ENCODE measurements at regions not wholly inside any gene's neighbourhood (a gene's known extent, or its start where the extent isn't known, plus 50 kb on each side); places are given as distances from the start of the nearest gene placed in this dataset.

DNA sequence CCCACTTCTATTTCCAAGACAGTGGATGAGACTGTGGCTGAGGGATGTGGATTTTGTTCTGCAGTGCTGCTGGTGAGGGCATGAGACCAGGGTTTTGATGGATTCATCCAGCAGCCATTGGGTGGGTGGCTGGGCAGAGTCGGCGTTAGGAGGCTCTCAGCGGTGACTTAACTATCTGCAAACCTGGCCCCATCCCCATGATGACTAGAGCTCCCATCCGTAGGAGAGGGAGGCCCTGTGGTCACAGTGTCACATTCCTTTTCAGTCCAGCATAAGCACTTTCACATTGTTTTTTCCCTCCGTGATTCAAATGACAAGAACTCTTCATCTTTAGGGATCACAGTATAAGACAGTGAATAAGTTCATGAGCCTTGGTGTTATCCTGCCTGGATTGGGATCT is 60.4 kb upstream of the SPRY4 start:
- ATAC-seq (ENCODE audit: low FRiP score) (no peak), DNase-seq (ENCODE audit: low spot score) (no peak)
- TF ChIP-seq, protein P1, sequence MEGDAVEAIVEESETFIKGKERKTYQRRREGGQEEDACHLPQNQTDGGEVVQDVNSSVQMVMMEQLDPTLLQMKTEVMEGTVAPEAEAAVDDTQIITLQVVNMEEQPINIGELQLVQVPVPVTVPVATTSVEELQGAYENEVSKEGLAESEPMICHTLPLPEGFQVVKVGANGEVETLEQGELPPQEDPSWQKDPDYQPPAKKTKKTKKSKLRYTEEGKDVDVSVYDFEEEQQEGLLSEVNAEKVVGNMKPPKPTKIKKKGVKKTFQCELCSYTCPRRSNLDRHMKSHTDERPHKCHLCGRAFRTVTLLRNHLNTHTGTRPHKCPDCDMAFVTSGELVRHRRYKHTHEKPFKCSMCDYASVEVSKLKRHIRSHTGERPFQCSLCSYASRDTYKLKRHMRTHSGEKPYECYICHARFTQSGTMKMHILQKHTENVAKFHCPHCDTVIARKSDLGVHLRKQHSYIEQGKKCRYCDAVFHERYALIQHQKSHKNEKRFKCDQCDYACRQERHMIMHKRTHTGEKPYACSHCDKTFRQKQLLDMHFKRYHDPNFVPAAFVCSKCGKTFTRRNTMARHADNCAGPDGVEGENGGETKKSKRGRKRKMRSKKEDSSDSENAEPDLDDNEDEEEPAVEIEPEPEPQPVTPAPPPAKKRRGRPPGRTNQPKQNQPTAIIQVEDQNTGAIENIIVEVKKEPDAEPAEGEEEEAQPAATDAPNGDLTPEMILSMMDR (IDR thresholded peaks at IDR 0.05), result no peak

DNA sequence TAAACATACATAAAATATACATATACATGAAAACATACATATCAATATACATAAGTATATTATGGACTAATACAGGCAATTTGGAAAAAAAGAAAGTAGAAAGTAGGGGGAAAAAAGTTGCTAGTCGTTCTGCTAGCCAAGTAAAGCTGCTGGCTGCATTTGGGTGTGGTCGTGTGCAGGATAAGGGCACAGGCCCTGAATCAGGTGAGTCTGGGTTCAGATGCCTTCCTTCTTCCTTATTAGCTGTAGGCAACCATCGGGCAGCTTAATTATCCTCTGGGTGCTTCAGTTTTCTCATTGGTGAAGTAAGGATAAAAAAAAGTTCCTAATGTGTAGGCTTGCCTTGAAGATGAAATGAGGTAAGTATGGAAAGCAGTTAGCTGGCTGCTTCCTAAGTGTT is 59.2 kb upstream of the SPRY4 start:
- TF ChIP-seq, protein P1 (IDR thresholded peaks at IDR 0.05), result no peak
- no peak for DNase-seq (ENCODE audit: low spot score)
- no peak for ATAC-seq (ENCODE audit: low FRiP score)

DNA sequence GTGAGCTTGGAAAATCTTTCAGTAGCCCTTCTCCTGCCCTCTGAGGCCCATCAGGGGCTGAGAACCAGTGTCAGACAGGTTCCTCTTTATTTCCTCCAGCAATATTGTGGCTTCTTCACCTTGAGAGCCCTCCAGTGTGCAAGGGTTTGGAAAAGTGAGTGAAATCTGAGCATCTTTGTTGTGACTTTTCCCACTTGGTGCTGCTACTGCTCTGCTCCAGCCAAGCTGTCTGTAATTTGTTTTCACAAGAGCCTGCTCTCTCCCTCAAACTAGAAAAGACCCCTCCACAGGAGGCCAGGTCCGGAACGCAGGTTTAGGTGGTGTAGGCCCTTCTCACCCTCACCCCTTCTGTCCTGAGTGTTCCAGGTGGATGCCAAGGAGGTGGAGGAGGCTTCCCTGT is 57.4 kb upstream of the SPRY4 start:
- ATAC-seq (ENCODE audit: low FRiP score) (no peak), DNase-seq (ENCODE audit: low spot score) (no peak)
- TF ChIP-seq, protein P1 (IDR thresholded peaks at IDR 0.05), result no peak

DNA sequence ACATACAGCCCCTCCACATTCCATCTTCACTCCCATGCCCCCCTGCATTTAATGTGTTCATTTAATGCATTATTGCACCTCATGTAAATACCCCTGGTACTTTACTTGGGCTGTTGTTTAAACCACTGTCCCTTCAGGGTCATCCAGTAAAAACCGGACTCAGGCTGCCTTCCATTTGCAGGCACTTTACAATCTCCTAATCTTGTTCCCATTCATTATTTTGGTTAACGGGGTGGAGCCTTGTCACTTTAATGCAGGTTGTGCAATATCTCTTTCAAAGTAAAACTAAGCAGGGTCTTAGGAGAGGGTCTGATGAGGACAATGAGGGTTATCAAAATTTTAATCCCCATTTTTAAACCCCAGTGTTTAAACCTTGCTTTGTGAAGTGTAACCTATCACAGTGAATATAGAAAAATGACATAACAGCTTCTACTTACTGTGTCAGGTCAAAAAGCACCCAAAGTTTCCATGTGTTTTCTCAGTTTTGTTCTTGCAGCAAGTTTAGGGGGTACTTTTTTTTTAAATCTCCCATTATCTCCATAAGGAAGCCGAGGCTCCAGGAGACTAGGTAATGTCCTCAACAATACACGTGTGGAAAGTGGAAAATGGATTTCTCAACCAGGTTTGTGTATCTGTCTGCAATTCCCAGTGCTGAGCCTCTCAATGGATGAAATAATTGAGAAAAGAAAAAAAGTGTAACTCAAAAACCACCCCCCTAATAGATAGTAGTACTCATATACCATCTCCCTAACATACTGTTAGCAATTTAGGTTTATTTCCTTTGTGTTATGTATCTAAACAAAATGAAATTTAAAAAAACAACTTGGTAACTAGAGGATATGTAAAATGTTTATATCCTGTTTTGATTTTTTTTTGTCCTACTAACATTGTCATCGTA is 54.2 kb upstream of the SPRY4 start:
- DNase-seq (ENCODE audit: low spot score) (no peak), ATAC-seq (ENCODE audit: low FRiP score) (no peak)
- TF ChIP-seq, protein P1 (IDR thresholded peaks at IDR 0.05), result no peak

DNA sequence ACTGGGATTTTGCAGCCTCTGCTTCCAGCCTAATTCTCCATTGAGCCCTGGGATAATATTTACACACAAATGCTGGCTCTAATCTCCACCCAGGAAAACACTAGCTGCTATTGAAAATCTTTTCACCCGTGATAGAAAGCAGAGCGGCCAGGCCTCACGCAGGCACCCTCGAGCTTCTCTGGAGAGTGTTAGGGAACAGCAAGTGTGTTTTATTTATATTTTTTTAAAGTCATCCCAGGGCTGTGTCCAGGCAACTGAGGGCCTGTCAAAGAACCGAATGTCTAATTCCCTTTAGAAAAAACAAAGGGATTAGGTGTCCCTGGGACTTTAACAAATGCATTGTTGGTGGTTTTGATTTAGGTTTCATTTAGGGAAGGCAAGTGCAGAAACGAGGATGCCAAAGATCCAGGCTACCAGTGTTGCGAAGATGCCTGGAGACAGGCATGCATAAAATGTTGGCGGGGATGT is 51.2 kb upstream of the SPRY4 start:
- no peak for ATAC-seq (ENCODE audit: low FRiP score)
- TF ChIP-seq, protein P1 (IDR thresholded peaks at IDR 0.05), result no peak
- no peak for DNase-seq (ENCODE audit: low spot score)

All from omental fat pad (tissue), 3 donors.